GM12878 (cell line): ENCODE measurements at regions not wholly inside any gene's neighbourhood (a gene's known extent, or its start where the extent isn't known, plus 50 kb on each side); places are given as distances from the start of the nearest gene placed in this dataset.

ENCODE experiments used
- ATAC-seq: fragments of 200-7000 bp; cut with Tn5 transposase; 3 replicates; pipeline ENCODE4 v1.9.1; 2020; ENCODE audit warnings: mild to moderate bottlenecking, moderate library complexity
- BruUV-seq: library from RNA; stranded (reverse); fragments of 400-500 nt; replicated peaks from 2 replicates; lab custom pipeline; 2021; lab: Mats Ljungman, UMichigan
- CTCF ChIA-PET: fragments of 300-600 bp; sonication (Branson Sonifier 250); formaldehyde crosslinking; extraction: SDS; loops from one replicate; lab custom pipeline; 2021; ENCODE audit warnings: inconsistent platforms; lab: Yijun Ruan, JAX
- POLR2A ChIA-PET: fragments of 350-600 bp; formaldehyde crosslinking; extraction: SDS; loops from one replicate; lab custom pipeline; 2021; ENCODE audit warnings: inconsistent platforms; lab: Charles Lee
- RAD21 ChIA-PET: fragments of 300-600 bp; sonication (Branson Sonifier 250); formaldehyde crosslinking; loops from one replicate; lab custom pipeline; 2023; ENCODE audit warnings: antibody characterized with exemption; ENCODE audit not compliant: unreplicated experiment; lab: Charles Lee
- SMC1A ChIA-PET: fragments of 300-600 bp; sonication (Branson Sonifier 250); formaldehyde crosslinking; loops from one replicate; lab custom pipeline; 2023; ENCODE audit not compliant: unreplicated experiment, uncharacterized antibody; lab: Charles Lee
- DNase-seq: peaks from one replicate; pipeline ENCODE4 v3.0.0-alpha.2; 2011; ENCODE audit warnings: low read depth, low spot score
- FAIRE-seq: peaks from 3 replicates; lab custom pipeline; 2011; peaks lifted over from hg19 to GRCh38; lab: Jason Lieb, UNC
- H2AFZ ChIP-seq: 2 replicates; pipeline ENCODE4 v1.6.0; 2011; ENCODE audit warnings: low read depth, low read length, control low read depth; ENCODE audit not compliant: control insufficient read depth
- H3K27ac ChIP-seq: 2 replicates; pipeline ENCODE4 v1.5.1; 2011; ENCODE audit warnings: control low read depth; ENCODE audit not compliant: control insufficient read depth, insufficient read depth
- H3K27me3 ChIP-seq, 2 experiments: replicated peaks in 1 of 2; 2 replicates each; pipeline versions ENCODE4 v1.6.0 to v1.6.1; 2011; ENCODE audit warnings: low read length in 1 of 2; ENCODE audit not compliant: control insufficient read depth in 2 of 2, insufficient read depth in 2 of 2
- H3K36me3 ChIP-seq, 2 experiments: 2 replicates each; pipeline ENCODE4 v1.5.1; 2011; ENCODE audit warnings: low read length in 1 of 2; ENCODE audit not compliant: control insufficient read depth in 2 of 2, insufficient read depth in 2 of 2
- H3K4me1 ChIP-seq: 2 replicates; pipeline ENCODE4 v1.6.1; 2011; ENCODE audit warnings: mild to moderate bottlenecking, low read length, moderate library complexity, mixed read lengths; ENCODE audit not compliant: control insufficient read depth, insufficient read depth
- H3K4me2 ChIP-seq: 2 replicates; pipeline ENCODE4 v1.6.0; 2011; ENCODE audit warnings: control low read depth; ENCODE audit not compliant: control insufficient read depth, insufficient read depth
- H3K4me3 ChIP-seq: fragments of 200-600 bp; sonication (generic); 2 replicates; pipeline ENCODE4 v1.5.1; 2016
- H3K79me2 ChIP-seq: 2 replicates; pipeline ENCODE4 v1.6.0; 2011; ENCODE audit warnings: low read length; ENCODE audit not compliant: control insufficient read depth, insufficient read depth
- H3K9ac ChIP-seq: 2 replicates; pipeline ENCODE4 v1.8.0; 2011; ENCODE audit warnings: low read length, control low read depth, mixed read lengths; ENCODE audit not compliant: control insufficient read depth, insufficient read depth
- H3K9me3 ChIP-seq: replicated peaks from 3 replicates; pipeline ENCODE4 v1.5.1; 2011; ENCODE audit warnings: mild to moderate bottlenecking, low read length; ENCODE audit not compliant: control insufficient read depth, insufficient read depth
- H4K20me1 ChIP-seq: 2 replicates; pipeline ENCODE4 v1.6.0; 2011; ENCODE audit not compliant: control insufficient read depth, insufficient read depth
- BCL3 ChIP-seq: IDR thresholded peaks from 2 replicates; pipeline ENCODE4 v1.6.1; 2011; ENCODE audit warnings: borderline replicate concordance, low read depth, mild to moderate bottlenecking, moderate library complexity, low read length; ENCODE audit not compliant: insufficient read depth, poor library complexity, severe bottlenecking
- E2F4 ChIP-seq: IDR thresholded peaks from 2 replicates; pipeline ENCODE4 v1.6.1; 2012; ENCODE audit warnings: low read depth, low read length, improper control_type of control experiment
- EED ChIP-seq: sonication (generic); IDR thresholded peaks from 2 replicates; pipeline ENCODE4 v1.6.1; 2016; ENCODE audit warnings: antibody characterized with exemption, low read depth
- GABPA ChIP-seq: IDR thresholded peaks from 2 replicates; pipeline ENCODE4 v1.6.1; 2014; ENCODE audit warnings: antibody characterized with exemption, low read depth, mild to moderate bottlenecking, inconsistent platforms
- HDGF ChIP-seq: fragments of 450-650 bp; IDR thresholded peaks from 2 replicates; pipeline ENCODE4 v1.6.1; 2016; ENCODE audit warnings: antibody characterized with exemption
- IRF4 ChIP-seq: IDR thresholded peaks from 2 replicates; pipeline ENCODE4 v1.6.1; 2011; ENCODE audit warnings: low read depth, low read length
- MXI1 ChIP-seq: fragments of 150-350 bp; IDR thresholded peaks from 2 replicates; pipeline ENCODE4 v1.6.1; 2011; ENCODE audit warnings: low read depth, mild to moderate bottlenecking, inconsistent platforms, low read length, improper control_type of control experiment
- NFIC ChIP-seq: IDR thresholded peaks from 2 replicates; pipeline ENCODE4 v1.6.1; 2012; ENCODE audit warnings: low read depth, mild to moderate bottlenecking, inconsistent platforms, low read length, moderate library complexity
- NFYA ChIP-seq: IDR thresholded peaks from 2 replicates; pipeline ENCODE4 v1.6.1; 2011; ENCODE audit warnings: low read depth, mild to moderate bottlenecking, low read length, improper control_type of control experiment, borderline replicate concordance
- RB1 ChIP-seq: fragments of 450-650 bp; formaldehyde crosslinking; IDR thresholded peaks from 2 replicates; pipeline ENCODE4 v1.6.1; 2017; ENCODE audit warnings: mild to moderate bottlenecking, borderline replicate concordance
- STAT3 ChIP-seq: IDR thresholded peaks from 2 replicates; pipeline ENCODE4 v1.6.1; 2011; ENCODE audit warnings: low read depth, low read length, improper control_type of control experiment
- TCF7 ChIP-seq: IDR thresholded peaks from 2 replicates; pipeline ENCODE4 v1.6.1; 2014; ENCODE audit warnings: antibody characterized with exemption, borderline replicate concordance
- ZNF384 ChIP-seq: IDR thresholded peaks from 2 replicates; pipeline ENCODE4 v1.6.1; 2012; ENCODE audit warnings: low read depth, mild to moderate bottlenecking, low read length, improper control_type of control experiment, borderline replicate concordance
- ZNF622 ChIP-seq: fragments of 450-650 bp; IDR thresholded peaks from 2 replicates; pipeline ENCODE4 v1.6.1; 2017; ENCODE audit warnings: mild to moderate bottlenecking, inconsistent platforms
- WGBS: methylation state at CpG from one replicate; pipeline ENCODE4 v1.1.6; 2016; ENCODE audit warnings: low lambda C conversion rate; ENCODE audit not compliant: insufficient replicate concordance, insufficient coverage; ENCODE audit errors: missing lambda C conversion rate; 5-methylcytosine and 5-hydroxymethylcytosine counted together
- in situ Hi-C: fragments of 300-500 bp; cut with MboI; formaldehyde crosslinking; loops from 9 replicates; pipeline ENCODE4 v1.14.3; 2018; ENCODE audit warnings: mixed read lengths
- intact Hi-C: fragments of 100-400 bp; cut with micrococcal nuclease; formaldehyde crosslinking; loops from one replicate; pipeline ENCODE4 v1.14.2; 2022; ENCODE audit not compliant: unreplicated experiment
- TF ChIP-seq, protein P1 (sequence below): IDR thresholded peaks from 2 replicates; pipeline ENCODE4 v1.6.1; 2012; ENCODE audit warnings: mild to moderate bottlenecking, low read depth, low read length
- TF ChIP-seq, protein P2 (sequence below): IDR thresholded peaks from 2 replicates; pipeline ENCODE4 v1.6.1; 2012; ENCODE audit warnings: low read depth, low read length, improper control_type of control experiment
- TF ChIP-seq, protein P3 (sequence below): fragments of 450-650 bp; IDR thresholded peaks from 2 replicates; pipeline ENCODE4 v1.6.1; 2017; ENCODE audit warnings: borderline replicate concordance

DNA sequence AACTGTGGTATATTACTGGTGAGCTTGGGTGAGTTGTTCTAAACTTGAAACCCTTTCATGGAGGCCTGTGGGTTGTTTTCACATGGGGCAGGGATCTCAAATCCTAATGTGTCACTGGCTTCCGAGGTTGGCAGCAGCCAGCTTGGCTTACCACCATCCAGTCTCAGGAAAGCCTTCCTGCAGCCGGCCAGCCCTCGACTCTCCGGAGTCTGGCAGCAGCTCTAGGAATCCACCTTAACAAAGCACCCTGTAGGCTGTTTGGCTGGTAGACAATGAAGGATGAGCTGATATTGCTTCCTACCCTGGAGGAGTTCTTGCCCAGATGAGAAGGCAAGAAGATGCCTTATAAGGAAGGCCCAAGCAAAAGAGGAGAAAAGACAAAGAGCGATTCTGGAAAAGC lies 188.3 kb downstream of the KLF12 start:
- CTCF ChIA-PET: interaction anchor here (1.4 kb wide), 1 partner anchor 340 kb away, joined by 6 read pairs; no protein-coding TSS in a partner anchor
- H3K27ac ChIP-seq: no peak overlapping the region
- ATAC-seq: no peak
- peaks cover 9% of the 10 kb centered on the region; the same call in 1 of the 2 replicates for H3K4me1 ChIP-seq
- H3K36me3 ChIP-seq: no peaks in the 10 kb centered on the region; a peak in 1 of 4 replicates
- no peaks in the 10 kb centered on the region for H3K79me2 ChIP-seq
- no peak for DNase-seq
- no peak for TF ChIP-seq MXI1
- TF ChIP-seq ZNF622: no peak
- TF ChIP-seq, protein P1, sequence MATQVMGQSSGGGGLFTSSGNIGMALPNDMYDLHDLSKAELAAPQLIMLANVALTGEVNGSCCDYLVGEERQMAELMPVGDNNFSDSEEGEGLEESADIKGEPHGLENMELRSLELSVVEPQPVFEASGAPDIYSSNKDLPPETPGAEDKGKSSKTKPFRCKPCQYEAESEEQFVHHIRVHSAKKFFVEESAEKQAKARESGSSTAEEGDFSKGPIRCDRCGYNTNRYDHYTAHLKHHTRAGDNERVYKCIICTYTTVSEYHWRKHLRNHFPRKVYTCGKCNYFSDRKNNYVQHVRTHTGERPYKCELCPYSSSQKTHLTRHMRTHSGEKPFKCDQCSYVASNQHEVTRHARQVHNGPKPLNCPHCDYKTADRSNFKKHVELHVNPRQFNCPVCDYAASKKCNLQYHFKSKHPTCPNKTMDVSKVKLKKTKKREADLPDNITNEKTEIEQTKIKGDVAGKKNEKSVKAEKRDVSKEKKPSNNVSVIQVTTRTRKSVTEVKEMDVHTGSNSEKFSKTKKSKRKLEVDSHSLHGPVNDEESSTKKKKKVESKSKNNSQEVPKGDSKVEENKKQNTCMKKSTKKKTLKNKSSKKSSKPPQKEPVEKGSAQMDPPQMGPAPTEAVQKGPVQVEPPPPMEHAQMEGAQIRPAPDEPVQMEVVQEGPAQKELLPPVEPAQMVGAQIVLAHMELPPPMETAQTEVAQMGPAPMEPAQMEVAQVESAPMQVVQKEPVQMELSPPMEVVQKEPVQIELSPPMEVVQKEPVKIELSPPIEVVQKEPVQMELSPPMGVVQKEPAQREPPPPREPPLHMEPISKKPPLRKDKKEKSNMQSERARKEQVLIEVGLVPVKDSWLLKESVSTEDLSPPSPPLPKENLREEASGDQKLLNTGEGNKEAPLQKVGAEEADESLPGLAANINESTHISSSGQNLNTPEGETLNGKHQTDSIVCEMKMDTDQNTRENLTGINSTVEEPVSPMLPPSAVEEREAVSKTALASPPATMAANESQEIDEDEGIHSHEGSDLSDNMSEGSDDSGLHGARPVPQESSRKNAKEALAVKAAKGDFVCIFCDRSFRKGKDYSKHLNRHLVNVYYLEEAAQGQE: no peak
- TF ChIP-seq ZNF384: no peak
- no peak for TF ChIP-seq NFYA
- no peak for TF ChIP-seq E2F4
- TF ChIP-seq BCL3: no peak
- TF ChIP-seq, protein P2, sequence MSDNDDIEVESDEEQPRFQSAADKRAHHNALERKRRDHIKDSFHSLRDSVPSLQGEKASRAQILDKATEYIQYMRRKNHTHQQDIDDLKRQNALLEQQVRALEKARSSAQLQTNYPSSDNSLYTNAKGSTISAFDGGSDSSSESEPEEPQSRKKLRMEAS: no peak
- no peak for TF ChIP-seq IRF4
- TF ChIP-seq EED: no peak
- TF ChIP-seq NFIC: no peak
- TF ChIP-seq, protein P3, sequence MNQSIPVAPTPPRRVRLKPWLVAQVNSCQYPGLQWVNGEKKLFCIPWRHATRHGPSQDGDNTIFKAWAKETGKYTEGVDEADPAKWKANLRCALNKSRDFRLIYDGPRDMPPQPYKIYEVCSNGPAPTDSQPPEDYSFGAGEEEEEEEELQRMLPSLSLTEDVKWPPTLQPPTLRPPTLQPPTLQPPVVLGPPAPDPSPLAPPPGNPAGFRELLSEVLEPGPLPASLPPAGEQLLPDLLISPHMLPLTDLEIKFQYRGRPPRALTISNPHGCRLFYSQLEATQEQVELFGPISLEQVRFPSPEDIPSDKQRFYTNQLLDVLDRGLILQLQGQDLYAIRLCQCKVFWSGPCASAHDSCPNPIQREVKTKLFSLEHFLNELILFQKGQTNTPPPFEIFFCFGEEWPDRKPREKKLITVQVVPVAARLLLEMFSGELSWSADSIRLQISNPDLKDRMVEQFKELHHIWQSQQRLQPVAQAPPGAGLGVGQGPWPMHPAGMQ: no peak
- no peak for TF ChIP-seq GABPA
- no peak for TF ChIP-seq HDGF
- TF ChIP-seq STAT3: no peak
- TF ChIP-seq RB1: no peak
- no peak for TF ChIP-seq TCF7
- RAD21 ChIA-PET: interaction anchor here (1.1 kb wide), 1 partner anchor 341 kb away, joined by 4 read pairs; no protein-coding TSS in a partner anchor
- intact Hi-C loops (no loop called here), in situ Hi-C loops (no loop called here)
- H3K27me3 ChIP-seq: no peaks in the 10 kb centered on the region
- 98% methylated on average over 5 of the region's 5 CpGs for WGBS
- no peaks in the 10 kb centered on the region for H4K20me1 ChIP-seq
- BruUV-seq: no TSS peak
- SMC1A ChIA-PET: interaction anchor here (0.6 to 1.8 kb wide), 4 partner anchors 79 to 341 kb away, joined by 3 to 5 read pairs (median 4); no protein-coding TSS in a partner anchor
- H3K4me2 ChIP-seq: no peak overlapping the region
- no peaks in the 10 kb centered on the region; the same call in 1 of the 3 replicates for H3K9me3 ChIP-seq
- no peak overlapping the region for H3K9ac ChIP-seq
- H2AFZ ChIP-seq: no peak overlapping the region
- no peak overlapping the region for H3K4me3 ChIP-seq
- no peak for FAIRE-seq
- POLR2A ChIA-PET: no interaction called here
